Tibial nerve (tissue), 4 donors: ENCODE measurements at regions not wholly inside any gene's neighbourhood (a gene's known extent, or its start where the extent isn't known, plus 50 kb on each side); places are given as distances from the start of the nearest gene placed in this dataset.

Experiments used
- DNase-seq, 2 donors: peaks; one replicate each; pipeline ENCODE4 v3.0.0-alpha.2; 2019; ENCODE audit warnings: low spot score in 2 of 2
- H3K27ac ChIP-seq, 4 donors: fragments of 200-600 bp; sonication (generic) in 3 of 4; one replicate each; pipeline ENCODE4 v1.5.1; 2017 to 2019; ENCODE audit warnings: mild to moderate bottlenecking in 1 of 4
- H3K27me3 ChIP-seq, 2 donors: fragments of 200-600 bp; sonication (generic) in 1 of 2; one replicate each; pipeline versions ENCODE4 v1.5.1 to v1.6.0; 2017 to 2019
- H3K36me3 ChIP-seq, 3 donors: fragments of 200-600 bp; sonication (generic); one replicate each; pipeline ENCODE4 v1.5.1; 2018 to 2019
- H3K4me1 ChIP-seq, 4 donors: fragments of 200-600 bp; sonication (generic) in 3 of 4; one replicate each; pipeline ENCODE4 v1.5.1; 2017 to 2019
- H3K4me3 ChIP-seq, 4 donors: fragments of 200-600 bp; sonication (generic) in 3 of 4; one replicate each; pipeline ENCODE4 v1.5.1; 2017 to 2019; ENCODE audit warnings: mild to moderate bottlenecking in 1 of 4, moderate library complexity in 1 of 4
- H3K9me3 ChIP-seq, 4 donors: fragments of 200-600 bp; sonication (generic) in 3 of 4; one replicate each; pipeline ENCODE4 v1.5.1; 2017 to 2019
- CTCF ChIP-seq, 5 experiments: fragments of 200-600 bp in 3 of 5; fragments of 450-650 bp in 2 of 5; sonication (generic) in 3 of 5; IDR thresholded peaks; one replicate each; pipeline ENCODE4 v1.5.1; 2016 to 2019; ENCODE audit warnings: antibody characterized with exemption in 5 of 5, mild to moderate bottlenecking in 3 of 5, moderate library complexity in 2 of 5
- EP300 ChIP-seq, 2 donors: sonication (generic); formaldehyde crosslinking; IDR thresholded peaks; one replicate each; pipeline ENCODE4 v1.6.1; 2017; ENCODE audit warnings: antibody characterized with exemption in 2 of 2, mild to moderate bottlenecking in 1 of 2
- POLR2A ChIP-seq, 2 donors: fragments of 450-650 bp; IDR thresholded peaks; one replicate each; pipeline ENCODE4 v1.6.1; 2017; ENCODE audit warnings: antibody characterized with exemption in 2 of 2, mild to moderate bottlenecking in 2 of 2, moderate library complexity in 2 of 2
- WGBS, 2 donors: methylation state at CpG; one replicate each; pipeline ENCODE4 v1.1.5; 2018; 5-methylcytosine and 5-hydroxymethylcytosine counted together

GRCh38 chr1:96306809-96307560 is 414.6 kb upstream of the PTBP2 start:
- no peaks in the 10 kb centered on the region for H3K36me3 ChIP-seq
- no peak for TF ChIP-seq CTCF (IDR thresholded peaks at IDR 0.05)
- TF ChIP-seq POLR2A (IDR thresholded peaks at IDR 0.05) = no peak
- TF ChIP-seq EP300 (IDR thresholded peaks at IDR 0.05) = no peak
- no peaks in the 10 kb centered on the region for H3K9me3 ChIP-seq
- H3K4me3 ChIP-seq = no peak overlapping the region
- no peaks in the 10 kb centered on the region for H3K27me3 ChIP-seq
- no peak for DNase-seq
- no peaks in the 10 kb centered on the region for H3K4me1 ChIP-seq
- no peak overlapping the region for H3K27ac ChIP-seq
- 87 to 90% methylated on average over 7 of the region's 7 CpGs for WGBS, 2 donors

- H3K9me3 ChIP-seq = peaks cover 0 to 1% (median 0%) of the 10 kb centered on the region in 4 donors
- H3K36me3 ChIP-seq = no peaks in the 10 kb centered on the region
- H3K4me1 ChIP-seq = no peaks in the 10 kb centered on the region
- TF ChIP-seq POLR2A (IDR thresholded peaks at IDR 0.05) = no peak
- no peak for TF ChIP-seq CTCF (IDR thresholded peaks at IDR 0.05)
- no peak for TF ChIP-seq EP300 (IDR thresholded peaks at IDR 0.05)
- WGBS, 2 donors = 71 to 86% methylated on average over 5 of the region's 5 CpGs
- DNase-seq = no peak
- H3K27me3 ChIP-seq = no peaks in the 10 kb centered on the region
- H3K27ac ChIP-seq = no peak overlapping the region
- H3K4me3 ChIP-seq = no peak overlapping the region
Observed at GRCh38 chr1:96308314-96308713, 413.3 kb upstream of the PTBP2 start.

GRCh38 chr1:96309783-96310182 is 411.8 kb upstream of the PTBP2 start:
- TF ChIP-seq POLR2A (IDR thresholded peaks at IDR 0.05) (no peak), EP300 (IDR thresholded peaks at IDR 0.05) (peak in 1 of 2 donors; percentile 70), CTCF (IDR thresholded peaks at IDR 0.05) (no peak)
- WGBS, 2 donors = 91 to 95% methylated on average over 1 of the region's 1 CpG
- DNase-seq = peak in 1 of 2 donors; percentile 71
- no peaks in the 10 kb centered on the region for H3K36me3 ChIP-seq
- H3K27me3 ChIP-seq = no peaks in the 10 kb centered on the region
- no peaks in the 10 kb centered on the region for H3K4me1 ChIP-seq
- H3K27ac ChIP-seq = no peak overlapping the region
- H3K4me3 ChIP-seq = no peak overlapping the region
- H3K9me3 ChIP-seq = peaks cover 0 to 3% (median 0%) of the 10 kb centered on the region in 4 donors

- H3K4me1 ChIP-seq = no peaks in the 10 kb centered on the region
- peaks cover 0 to 3% (median 0%) of the 10 kb centered on the region in 4 donors for H3K9me3 ChIP-seq
- no peak overlapping the region for H3K27ac ChIP-seq
- H3K27me3 ChIP-seq = no peaks in the 10 kb centered on the region
- DNase-seq = no peak
- no peaks in the 10 kb centered on the region for H3K36me3 ChIP-seq
- 83 to 90% methylated on average over 1 of the region's 1 CpG for WGBS, 2 donors
- TF ChIP-seq POLR2A (IDR thresholded peaks at IDR 0.05) (no peak), CTCF (IDR thresholded peaks at IDR 0.05) (no peak), EP300 (IDR thresholded peaks at IDR 0.05) (no peak)
- H3K4me3 ChIP-seq = no peak overlapping the region
Observed at GRCh38 chr1:96313216-96313615, 408.4 kb upstream of the PTBP2 start.

- Histone ChIP-seq H3K27me3 (no peaks in the 10 kb centered on the region), H3K36me3 (no peaks in the 10 kb centered on the region), H3K9me3 (no peaks in the 10 kb centered on the region), H3K4me1 (no peaks in the 10 kb centered on the region), H3K27ac (no peak overlapping the region), H3K4me3 (no peak overlapping the region)
- TF ChIP-seq CTCF (IDR thresholded peaks at IDR 0.05) (no peak), EP300 (IDR thresholded peaks at IDR 0.05) (no peak), POLR2A (IDR thresholded peaks at IDR 0.05) (no peak)
- no peak for DNase-seq
- 27% methylated on average over 4 of the region's 4 CpGs for WGBS, 2 donors
Observed at GRCh38 chr1:96329121-96329520, 392.5 kb upstream of the PTBP2 start.
